ENCODE measurements at regions not wholly inside any gene's neighbourhood (a gene's known extent, or its start where the extent isn't known, plus 50 kb on each side); places are given as distances from the start of the nearest gene placed in this dataset.

- DNase-seq (ENCODE audit: low spot score) = no peak
Measured at GRCh38 chr3:184508938-184509337, 52.6 kb upstream of the EPHB3 start.

- DNase-seq (ENCODE audit: low spot score) = no peak
Measured at GRCh38 chr3:184511741-184512140, 49.8 kb upstream of the EPHB3 start.
